Stimulated activated CD4-positive, alpha-beta T cell treated with anti-CD3 and anti-CD28 coated beads, Interleukin-4, amount 100 ng/mL, for 4 hours (primary cell): ENCODE measurements at regions not wholly inside any gene's neighbourhood (a gene's known extent, or its start where the extent isn't known, plus 50 kb on each side); places are given as distances from the start of the nearest gene placed in this dataset.

Source experiments
- DNase-seq, 2 experiments: peaks; one replicate each; pipeline ENCODE4 v3.0.0-alpha.2; 2020

- no peak for DNase-seq
Measured at GRCh38 chr4:20615486-20616260, 84.6 kb upstream of the PACRGL start.

- no peak for DNase-seq
Measured at GRCh38 chr4:20616313-20616712, 83.9 kb upstream of the PACRGL start.

GRCh38 chr4:20616848-20617247, 83.4 kb upstream of the PACRGL start:
- DNase-seq: no peak

DNA sequence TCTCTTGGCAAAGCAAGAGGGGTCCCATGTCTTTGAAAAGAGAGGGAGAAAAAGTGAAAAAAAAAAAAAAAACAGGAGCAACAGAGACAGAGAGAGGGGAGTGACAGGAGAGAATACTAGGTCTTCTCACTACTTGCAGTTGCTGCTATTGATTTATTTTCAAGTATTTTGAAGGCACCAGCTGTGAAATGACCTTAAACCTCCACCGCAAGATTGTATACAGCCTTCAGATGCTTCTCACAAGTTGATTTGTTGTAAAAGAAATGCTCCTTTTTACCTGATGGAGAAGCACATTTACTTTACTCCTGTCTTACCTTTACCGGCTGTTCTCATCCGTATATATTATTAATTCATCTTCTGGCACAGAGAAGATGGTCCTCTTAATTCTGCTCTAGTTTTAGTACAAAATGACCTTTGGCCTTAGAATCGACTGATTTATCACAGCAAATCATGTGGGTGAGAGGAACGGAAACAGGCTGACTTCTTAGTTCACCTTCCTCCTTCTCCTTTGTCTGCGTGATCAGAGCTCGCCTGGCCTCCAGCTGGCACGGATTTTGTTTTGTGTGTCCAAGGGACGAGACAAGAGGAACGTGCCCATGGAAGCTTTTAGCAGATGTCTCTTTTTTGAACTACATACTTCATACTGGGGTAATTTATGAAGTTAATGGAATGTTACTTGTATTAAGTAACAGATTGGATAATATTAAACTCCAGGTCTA, 82.4 kb upstream of the PACRGL start:
- no peak for DNase-seq

DNA sequence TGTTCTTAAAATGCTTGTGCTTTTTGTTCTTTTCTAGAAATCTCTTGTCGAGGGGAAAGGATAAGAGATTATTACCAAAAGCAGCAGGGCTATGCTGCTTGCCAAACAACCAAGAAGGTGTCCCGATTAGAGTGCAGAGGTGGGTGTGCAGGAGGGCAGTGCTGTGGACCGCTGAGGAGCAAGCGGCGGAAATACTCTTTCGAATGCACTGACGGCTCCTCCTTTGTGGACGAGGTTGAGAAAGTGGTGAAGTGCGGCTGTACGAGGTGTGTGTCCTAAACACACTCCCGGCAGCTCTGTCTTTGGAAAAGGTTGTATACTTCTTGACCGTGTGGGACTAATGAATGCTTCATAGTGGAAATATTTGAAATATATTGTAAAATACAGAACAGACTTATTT, 81.5 kb upstream of the PACRGL start:
- no peak for DNase-seq

DNA sequence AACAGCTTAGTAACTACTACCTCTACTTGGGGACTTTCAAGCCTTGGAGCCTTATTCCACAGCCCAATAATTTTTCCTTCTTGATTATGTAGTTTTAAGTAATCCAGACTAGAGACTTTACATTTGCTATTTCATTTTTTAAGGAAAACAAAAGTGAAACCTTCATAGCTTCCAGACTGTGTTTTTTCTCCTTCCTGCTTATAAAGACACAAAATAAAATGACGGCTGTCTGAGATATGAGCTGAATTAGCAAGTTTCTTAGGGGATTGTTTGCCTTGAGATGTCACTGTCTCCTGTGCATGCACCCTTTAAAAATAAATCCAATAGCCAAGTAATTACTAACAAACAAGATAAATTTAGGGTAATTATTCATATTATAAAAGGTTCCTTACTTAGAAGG, 78.8 kb upstream of the PACRGL start:
- DNase-seq: no peak

- no peak for DNase-seq
Measured at GRCh38 chr4:20622701-20623100, 77.6 kb upstream of the PACRGL start.

GRCh38 chr4:20623939-20624338, 76.3 kb upstream of the PACRGL start:
- DNase-seq: no peak

GRCh38 chr4:20624793-20625374, 75.4 kb upstream of the PACRGL start:
- no peak for DNase-seq

DNA sequence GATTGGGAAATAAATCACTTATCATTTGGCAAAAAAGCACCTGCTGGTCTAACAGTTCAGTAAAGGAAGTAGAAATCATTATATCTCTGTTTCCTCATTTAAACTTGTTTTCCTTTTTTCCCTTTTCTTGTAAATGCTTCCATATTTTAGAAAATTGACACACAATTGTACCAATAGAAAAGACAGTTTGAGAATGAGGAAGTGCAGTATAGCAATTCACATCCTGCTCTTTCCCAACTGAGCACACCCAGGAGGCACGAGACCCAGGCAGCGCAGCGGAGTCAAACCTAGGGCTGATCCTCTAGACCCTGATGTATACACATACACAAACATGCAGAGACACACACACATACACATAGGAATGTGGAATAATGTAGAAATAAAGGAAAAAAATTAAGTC, 74.8 kb upstream of the PACRGL start:
- DNase-seq: no peak

GRCh38 chr4:20626326-20627005, 73.8 kb upstream of the PACRGL start:
- no peak for DNase-seq

GRCh38 chr4:20627866-20628265, 72.4 kb upstream of the PACRGL start:
- no peak for DNase-seq

DNA sequence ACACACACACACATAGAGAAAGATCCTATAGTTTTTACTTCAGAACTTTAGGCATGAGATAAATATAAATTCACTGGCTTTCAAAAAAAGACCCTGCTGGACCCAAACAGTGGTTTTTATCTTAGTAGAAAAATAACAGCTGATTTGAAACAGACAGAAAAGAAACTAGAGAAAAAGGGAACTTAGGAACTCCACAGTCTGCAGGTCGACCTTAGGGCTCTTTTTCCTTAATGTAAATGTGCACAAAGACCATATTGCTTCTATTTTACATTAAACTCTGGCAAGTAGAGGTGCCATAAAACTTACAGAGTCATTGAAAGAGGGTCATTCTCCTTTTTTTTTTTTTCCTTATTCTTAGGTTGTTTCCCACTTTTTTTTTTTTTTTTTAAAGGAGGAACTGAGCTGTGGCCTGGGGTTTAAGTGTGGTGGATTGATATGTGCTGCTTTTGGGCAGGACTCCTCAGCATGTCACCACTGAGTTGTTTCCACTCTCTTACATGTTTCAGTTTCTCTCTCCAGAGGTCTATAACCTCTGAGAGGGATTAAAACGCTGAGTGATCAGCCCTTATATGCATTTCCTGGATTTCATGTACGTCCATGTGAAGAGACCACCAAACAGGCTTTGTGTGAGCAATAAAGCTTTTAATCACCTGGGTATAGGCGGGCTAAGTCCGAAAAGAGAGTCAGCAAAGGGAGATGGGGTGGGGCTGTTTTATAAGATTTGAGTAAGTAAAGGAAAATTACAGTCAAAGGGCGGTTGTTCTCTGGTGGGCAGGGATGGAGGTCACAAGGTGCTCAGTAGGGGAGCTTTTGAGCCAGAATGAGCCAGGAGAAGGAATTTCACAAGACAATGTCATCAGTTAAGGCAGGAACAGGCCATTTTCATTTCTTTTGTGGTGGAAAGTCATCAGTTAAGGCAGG, 70.8 kb upstream of the PACRGL start:
- no peak for DNase-seq

- no peak for DNase-seq
Measured at GRCh38 chr4:20638825-20639224, 61.4 kb upstream of the PACRGL start.

DNA sequence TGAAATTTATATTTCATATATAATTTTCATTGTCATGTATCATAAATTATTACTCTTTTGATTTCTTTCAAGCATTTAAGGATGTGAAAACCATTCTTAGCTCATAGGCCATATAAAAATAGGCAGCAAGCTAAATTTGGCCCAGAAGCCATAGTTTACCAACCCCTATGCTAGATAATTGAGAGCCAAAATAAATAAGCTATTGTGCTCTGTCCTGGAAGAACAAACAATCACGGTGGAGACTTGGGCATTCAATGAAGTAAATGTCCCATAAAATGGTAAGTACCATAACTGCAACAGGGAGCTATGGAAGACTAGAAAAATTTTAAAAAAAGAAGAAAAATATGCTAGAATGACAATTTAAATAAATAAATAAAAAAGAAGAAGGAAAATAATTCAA, 60.9 kb upstream of the PACRGL start:
- no peak for DNase-seq

DNA sequence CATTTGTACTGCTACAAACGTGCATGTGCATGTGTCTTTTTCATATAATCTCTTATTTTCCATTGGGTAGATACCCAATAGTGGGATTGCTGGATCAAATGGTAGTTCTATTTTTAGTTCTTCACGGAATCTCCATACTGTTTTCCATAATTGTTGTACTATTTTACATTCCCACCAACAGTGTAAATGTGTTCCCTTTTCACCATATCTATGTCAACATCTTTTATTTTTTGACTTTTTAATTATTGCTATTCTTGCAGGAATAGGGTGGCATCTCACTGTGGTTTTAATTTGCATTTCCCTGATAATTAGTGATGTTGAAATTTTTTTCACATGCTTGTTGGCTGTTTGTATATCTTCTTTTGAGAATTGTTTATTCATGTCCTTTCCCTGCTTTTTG, 59.3 kb upstream of the PACRGL start:
- DNase-seq: no peak

DNA sequence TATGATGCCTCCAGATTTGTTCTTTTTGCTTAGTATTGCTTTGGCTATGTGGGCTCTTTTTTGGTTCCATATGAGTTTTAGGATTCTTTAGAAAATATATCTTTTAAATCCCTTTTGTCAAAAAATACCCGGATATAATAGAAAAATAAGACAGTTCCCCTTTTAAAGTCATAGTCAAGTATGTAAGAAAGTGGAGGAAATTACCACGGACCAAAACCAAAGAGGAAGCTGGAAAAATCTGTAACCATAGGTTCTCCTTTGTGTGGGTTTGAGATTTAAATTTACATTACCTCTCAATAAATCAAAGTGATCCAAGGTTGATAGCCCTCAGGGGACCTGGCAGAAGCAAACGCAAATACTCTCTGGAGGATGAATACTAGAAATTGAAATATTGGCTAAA, 58.3 kb upstream of the PACRGL start:
- no peak for DNase-seq

- no peak for DNase-seq
Measured at GRCh38 chr4:20643631-20644030, 56.6 kb upstream of the PACRGL start.

DNA sequence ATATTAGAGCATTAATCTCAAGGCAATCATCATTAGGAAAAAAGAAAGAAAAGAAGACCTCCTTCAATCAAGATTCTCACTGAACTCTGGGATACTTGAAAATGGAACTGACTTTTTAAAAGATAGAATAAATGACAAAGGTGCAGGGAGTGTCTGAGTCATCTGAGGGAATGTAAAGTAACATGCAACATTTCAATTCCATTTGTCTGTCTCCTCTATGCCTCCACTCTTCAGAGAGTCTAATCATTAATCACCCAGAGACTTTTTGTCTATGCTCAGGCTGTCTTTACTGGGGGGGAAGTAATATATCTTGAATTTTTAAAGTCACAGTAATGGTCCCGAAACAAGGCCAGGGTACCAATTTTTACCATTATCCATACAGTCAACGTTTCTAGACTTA, 55.0 kb upstream of the PACRGL start:
- no peak for DNase-seq

- no peak for DNase-seq
Measured at GRCh38 chr4:20646287-20646686, 54.0 kb upstream of the PACRGL start.
